ENCODE measurements at regions not wholly inside any gene's neighbourhood (a gene's known extent, or its start where the extent isn't known, plus 50 kb on each side); places are given as distances from the start of the nearest gene placed in this dataset.

- Histone ChIP-seq H3K36me3 (no peaks in the 10 kb centered on the region), H3K27me3 (no peaks in the 10 kb centered on the region), H3K9me3 (peaks cover 0 to 23% of the 10 kb centered on the region in 2 donors), H3K4me3 (no peak overlapping the region), H3K4me1 (no peaks in the 10 kb centered on the region), H3K27ac (no peak overlapping the region)
- no peak for TF ChIP-seq CTCF (IDR thresholded peaks at IDR 0.05)
- no peak for DNase-seq (ENCODE audit: low spot score)
These were observed 916.0 kb upstream of the GJE1 start for GRCh38 chr6:141216726-141217125.

- no peak for DNase-seq (ENCODE audit: low spot score)
- H3K9me3 ChIP-seq = no peaks in the 10 kb centered on the region
- H3K27ac ChIP-seq = no peak overlapping the region
- H3K4me1 ChIP-seq = no peaks in the 10 kb centered on the region
- TF ChIP-seq CTCF (IDR thresholded peaks at IDR 0.05) = no peak
- H3K4me3 ChIP-seq = no peak overlapping the region
- H3K36me3 ChIP-seq = no peaks in the 10 kb centered on the region
- H3K27me3 ChIP-seq = no peaks in the 10 kb centered on the region
These were observed 920.4 kb upstream of the GJE1 start for GRCh38 chr6:141212296-141212695.

DNA sequence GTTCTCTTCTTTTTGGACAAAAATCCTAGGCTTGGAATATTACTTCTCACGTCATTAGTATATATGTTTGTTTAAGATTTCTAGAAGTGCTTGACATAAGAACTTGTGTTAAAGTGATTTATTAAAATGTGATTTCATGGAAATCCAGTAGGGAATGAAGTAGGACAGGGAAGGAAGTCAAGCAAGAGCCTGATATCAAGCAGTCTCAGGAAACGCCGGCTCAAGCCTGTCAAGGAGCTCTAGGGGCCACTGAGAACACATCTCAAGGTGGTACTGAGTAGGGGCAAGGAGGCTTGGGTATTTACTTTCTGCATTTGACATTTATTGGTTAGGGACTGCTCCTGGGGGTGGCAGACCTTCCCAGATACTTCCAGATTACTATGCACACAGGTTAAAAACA, 920.9 kb upstream of the GJE1 start:
- no peaks in the 10 kb centered on the region for H3K36me3 ChIP-seq
- no peak overlapping the region for H3K4me3 ChIP-seq
- no peak for TF ChIP-seq CTCF (IDR thresholded peaks at IDR 0.05)
- DNase-seq (ENCODE audit: low spot score) = no peak
- H3K4me1 ChIP-seq = no peaks in the 10 kb centered on the region
- no peaks in the 10 kb centered on the region for H3K9me3 ChIP-seq
- H3K27me3 ChIP-seq = no peaks in the 10 kb centered on the region
- no peak overlapping the region for H3K27ac ChIP-seq

GRCh38 chr6:141210901-141211300, 921.8 kb upstream of the GJE1 start:
- H3K36me3 ChIP-seq = no peaks in the 10 kb centered on the region
- no peak overlapping the region for H3K27ac ChIP-seq
- no peaks in the 10 kb centered on the region for H3K4me1 ChIP-seq
- DNase-seq (ENCODE audit: low spot score) = no peak
- no peak for TF ChIP-seq CTCF (IDR thresholded peaks at IDR 0.05)
- no peaks in the 10 kb centered on the region for H3K9me3 ChIP-seq
- no peak overlapping the region for H3K4me3 ChIP-seq
- H3K27me3 ChIP-seq = no peaks in the 10 kb centered on the region

DNA sequence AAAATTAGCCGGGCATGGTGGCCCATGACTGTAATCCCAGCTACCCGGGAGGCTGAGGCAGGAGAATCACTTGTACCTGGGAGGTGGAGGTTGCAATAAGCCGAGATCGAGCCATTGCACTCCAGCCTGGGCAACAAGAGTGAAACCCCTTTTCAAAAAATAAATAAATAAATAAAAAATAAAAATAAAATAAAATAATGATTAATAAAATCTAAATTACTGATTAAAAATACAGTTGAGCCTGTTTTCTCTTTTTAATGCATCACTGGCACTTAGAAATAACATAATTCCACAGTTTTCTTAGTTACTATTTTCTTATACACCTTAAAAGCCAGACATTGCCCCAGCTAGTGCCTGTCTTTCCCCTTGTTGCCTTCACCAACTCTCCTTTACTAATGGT, 922.8 kb upstream of the GJE1 start:
- no peak for TF ChIP-seq CTCF (IDR thresholded peaks at IDR 0.05)
- no peaks in the 10 kb centered on the region for H3K27me3 ChIP-seq
- H3K4me3 ChIP-seq = no peak overlapping the region
- H3K36me3 ChIP-seq = no peaks in the 10 kb centered on the region
- no peak overlapping the region for H3K27ac ChIP-seq
- H3K9me3 ChIP-seq = no peaks in the 10 kb centered on the region
- no peaks in the 10 kb centered on the region for H3K4me1 ChIP-seq
- DNase-seq (ENCODE audit: low spot score) = no peak

GRCh38 chr6:141208101-141208500, 924.6 kb upstream of the GJE1 start:
- H3K36me3 ChIP-seq = no peaks in the 10 kb centered on the region
- H3K4me3 ChIP-seq = no peak overlapping the region
- no peak for DNase-seq (ENCODE audit: low spot score)
- H3K27me3 ChIP-seq = no peaks in the 10 kb centered on the region
- H3K27ac ChIP-seq = no peak overlapping the region
- no peak for TF ChIP-seq CTCF (IDR thresholded peaks at IDR 0.05)
- H3K9me3 ChIP-seq = no peaks in the 10 kb centered on the region
- H3K4me1 ChIP-seq = no peaks in the 10 kb centered on the region

Measured in right atrium auricular region (tissue), 2 donors.